Tibial nerve (tissue), 4 donors: ENCODE measurements at regions not wholly inside any gene's neighbourhood (a gene's known extent, or its start where the extent isn't known, plus 50 kb on each side); places are given as distances from the start of the nearest gene placed in this dataset.
A peak's percentile ranks its signal among the peaks of the same experiment; 100 is the strongest.

Source experiments
- DNase-seq, 2 donors: peaks; one replicate each; pipeline ENCODE4 v3.0.0-alpha.2; 2019; ENCODE audit warnings: low spot score in 2 of 2
- H3K27ac ChIP-seq, 4 donors: fragments of 200-600 bp; sonication (generic) in 3 of 4; one replicate each; pipeline ENCODE4 v1.5.1; 2017 to 2019; ENCODE audit warnings: mild to moderate bottlenecking in 1 of 4
- H3K27me3 ChIP-seq, 2 donors: fragments of 200-600 bp; sonication (generic) in 1 of 2; one replicate each; pipeline versions ENCODE4 v1.5.1 to v1.6.0; 2017 to 2019
- H3K36me3 ChIP-seq, 3 donors: fragments of 200-600 bp; sonication (generic); one replicate each; pipeline ENCODE4 v1.5.1; 2018 to 2019
- H3K4me1 ChIP-seq, 4 donors: fragments of 200-600 bp; sonication (generic) in 3 of 4; one replicate each; pipeline ENCODE4 v1.5.1; 2017 to 2019
- H3K4me3 ChIP-seq, 4 donors: fragments of 200-600 bp; sonication (generic) in 3 of 4; one replicate each; pipeline ENCODE4 v1.5.1; 2017 to 2019; ENCODE audit warnings: mild to moderate bottlenecking in 1 of 4, moderate library complexity in 1 of 4
- H3K9me3 ChIP-seq, 4 donors: fragments of 200-600 bp; sonication (generic) in 3 of 4; one replicate each; pipeline ENCODE4 v1.5.1; 2017 to 2019
- EP300 ChIP-seq, 2 donors: sonication (generic); formaldehyde crosslinking; IDR thresholded peaks; one replicate each; pipeline ENCODE4 v1.6.1; 2017; ENCODE audit warnings: antibody characterized with exemption in 2 of 2, mild to moderate bottlenecking in 1 of 2
- POLR2A ChIP-seq, 2 donors: fragments of 450-650 bp; IDR thresholded peaks; one replicate each; pipeline ENCODE4 v1.6.1; 2017; ENCODE audit warnings: antibody characterized with exemption in 2 of 2, mild to moderate bottlenecking in 2 of 2, moderate library complexity in 2 of 2
- WGBS, 2 donors: methylation state at CpG; one replicate each; pipeline ENCODE4 v1.1.5; 2018; 5-methylcytosine and 5-hydroxymethylcytosine counted together
- TF ChIP-seq, protein P1 (sequence below), 5 experiments: fragments of 200-600 bp in 3 of 5; fragments of 450-650 bp in 2 of 5; sonication (generic) in 3 of 5; IDR thresholded peaks; one replicate each; pipeline ENCODE4 v1.5.1; 2016 to 2019; ENCODE audit warnings: antibody characterized with exemption in 5 of 5, mild to moderate bottlenecking in 3 of 5, moderate library complexity in 2 of 5

DNA sequence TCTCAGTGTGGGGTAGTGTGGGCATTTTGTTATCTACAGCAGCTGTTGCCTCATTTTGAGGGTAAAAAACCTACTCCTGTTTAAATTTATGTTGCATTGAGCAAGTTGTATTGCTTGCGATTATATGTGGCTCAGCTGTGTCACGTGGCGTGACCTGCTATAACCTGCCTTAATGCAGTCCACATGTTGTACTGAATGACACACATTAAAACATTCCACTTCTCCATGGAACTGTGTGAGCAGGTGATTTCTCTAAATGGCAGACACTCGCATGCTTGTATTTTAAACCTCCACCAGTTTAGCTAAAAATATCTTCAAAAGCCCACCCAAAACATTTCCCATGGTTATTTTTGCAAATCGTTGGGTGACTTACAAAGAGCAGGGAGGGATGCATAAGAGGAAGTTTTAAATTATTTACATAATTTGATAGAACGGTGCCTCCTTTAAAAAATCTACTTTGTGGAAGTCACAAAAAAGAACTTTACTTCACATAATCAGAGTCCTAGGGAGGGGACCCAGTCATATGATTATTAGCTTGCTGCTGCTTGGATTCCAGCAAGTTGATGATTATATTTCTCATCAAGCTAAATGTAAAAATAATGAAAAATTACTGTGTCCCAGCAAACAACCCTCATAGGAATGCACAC is 163.3 kb upstream of the ZEB2 start:
- TF ChIP-seq, protein P1, sequence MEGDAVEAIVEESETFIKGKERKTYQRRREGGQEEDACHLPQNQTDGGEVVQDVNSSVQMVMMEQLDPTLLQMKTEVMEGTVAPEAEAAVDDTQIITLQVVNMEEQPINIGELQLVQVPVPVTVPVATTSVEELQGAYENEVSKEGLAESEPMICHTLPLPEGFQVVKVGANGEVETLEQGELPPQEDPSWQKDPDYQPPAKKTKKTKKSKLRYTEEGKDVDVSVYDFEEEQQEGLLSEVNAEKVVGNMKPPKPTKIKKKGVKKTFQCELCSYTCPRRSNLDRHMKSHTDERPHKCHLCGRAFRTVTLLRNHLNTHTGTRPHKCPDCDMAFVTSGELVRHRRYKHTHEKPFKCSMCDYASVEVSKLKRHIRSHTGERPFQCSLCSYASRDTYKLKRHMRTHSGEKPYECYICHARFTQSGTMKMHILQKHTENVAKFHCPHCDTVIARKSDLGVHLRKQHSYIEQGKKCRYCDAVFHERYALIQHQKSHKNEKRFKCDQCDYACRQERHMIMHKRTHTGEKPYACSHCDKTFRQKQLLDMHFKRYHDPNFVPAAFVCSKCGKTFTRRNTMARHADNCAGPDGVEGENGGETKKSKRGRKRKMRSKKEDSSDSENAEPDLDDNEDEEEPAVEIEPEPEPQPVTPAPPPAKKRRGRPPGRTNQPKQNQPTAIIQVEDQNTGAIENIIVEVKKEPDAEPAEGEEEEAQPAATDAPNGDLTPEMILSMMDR (IDR thresholded peaks at IDR 0.05), result no peak
- TF ChIP-seq EP300 (IDR thresholded peaks at IDR 0.05) (no peak), POLR2A (IDR thresholded peaks at IDR 0.05) (no peak)
- H3K27me3 ChIP-seq, result no peaks in the 10 kb centered on the region
- 58 to 65% methylated on average over 6 of the region's 6 CpGs for WGBS, 2 donors
- H3K9me3 ChIP-seq, result no peaks in the 10 kb centered on the region
- DNase-seq, result no peak
- no peaks in the 10 kb centered on the region for H3K36me3 ChIP-seq
- no peak overlapping the region for H3K4me3 ChIP-seq
- H3K27ac ChIP-seq, result no peak overlapping the region
- H3K4me1 ChIP-seq, result peaks cover 0 to 13% (median 7%) of the 10 kb centered on the region in 4 donors

DNA sequence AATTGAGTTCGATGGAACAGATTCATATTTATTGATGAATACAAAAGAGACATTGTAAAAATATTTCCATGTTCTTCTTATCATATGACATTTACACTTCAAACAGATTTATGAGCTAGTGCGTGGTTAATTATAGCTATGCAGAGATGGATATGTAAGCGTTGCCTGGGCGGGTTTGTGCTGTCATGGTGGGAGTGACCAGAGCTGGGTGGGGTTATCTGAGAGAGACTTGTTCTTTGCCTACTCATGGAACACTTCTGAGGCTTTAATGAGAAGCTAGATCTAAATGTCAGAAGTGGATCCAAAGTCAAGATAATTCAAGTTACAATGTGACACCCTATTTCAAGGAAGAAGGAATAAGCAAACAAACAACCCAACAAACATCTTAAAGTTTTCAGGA is 162.3 kb upstream of the ZEB2 start:
- Histone ChIP-seq H3K4me1 (peaks cover 0 to 13% (median 7%) of the 10 kb centered on the region in 4 donors), H3K36me3 (no peaks in the 10 kb centered on the region), H3K27me3 (no peaks in the 10 kb centered on the region), H3K4me3 (no peak overlapping the region), H3K27ac (peak overlapping the region in 1 of 4 donors; percentile 16), H3K9me3 (no peaks in the 10 kb centered on the region)
- WGBS, 2 donors, result 44 to 52% methylated on average over 4 of the region's 4 CpGs
- no peak for TF ChIP-seq POLR2A (IDR thresholded peaks at IDR 0.05)
- TF ChIP-seq, protein P1 (IDR thresholded peaks at IDR 0.05), result no peak
- no peak for TF ChIP-seq EP300 (IDR thresholded peaks at IDR 0.05)
- DNase-seq, result no peak

- H3K27me3 ChIP-seq, result no peaks in the 10 kb centered on the region
- TF ChIP-seq EP300 (IDR thresholded peaks at IDR 0.05) (no peak), POLR2A (IDR thresholded peaks at IDR 0.05) (no peak)
- TF ChIP-seq, protein P1 (IDR thresholded peaks at IDR 0.05), result no peak
- H3K36me3 ChIP-seq, result no peaks in the 10 kb centered on the region
- H3K4me3 ChIP-seq, result no peak overlapping the region
- no peak for DNase-seq
- H3K9me3 ChIP-seq, result no peaks in the 10 kb centered on the region
- no peak overlapping the region for H3K27ac ChIP-seq
- H3K4me1 ChIP-seq, result peaks cover 0 to 13% (median 7%) of the 10 kb centered on the region in 4 donors
These were observed 161.5 kb upstream of the ZEB2 start for GRCh38 chr2:144681389-144681788.

DNA sequence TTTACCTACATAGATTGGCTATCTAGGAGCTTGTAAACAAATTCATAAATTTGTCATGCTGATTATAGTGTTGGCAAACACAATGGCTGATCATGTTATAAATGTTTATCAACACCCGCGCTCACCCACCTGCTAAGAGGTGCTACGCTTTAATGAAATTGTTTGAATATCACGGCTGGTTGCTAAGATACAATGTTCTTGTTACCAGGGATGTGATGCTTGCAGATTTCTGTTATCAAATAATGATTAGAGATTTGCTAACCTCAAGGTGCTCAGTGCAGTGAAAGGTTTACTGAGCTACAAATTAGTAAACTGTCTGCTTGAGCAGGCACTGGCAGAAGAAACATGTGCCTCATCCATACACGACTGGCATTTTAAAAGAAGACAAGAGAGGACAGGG is 160.0 kb upstream of the ZEB2 start:
- DNase-seq, result no peak
- TF ChIP-seq, protein P1 (IDR thresholded peaks at IDR 0.05), result no peak
- TF ChIP-seq POLR2A (IDR thresholded peaks at IDR 0.05) (no peak), EP300 (IDR thresholded peaks at IDR 0.05) (no peak)
- no peak overlapping the region for H3K27ac ChIP-seq
- H3K4me3 ChIP-seq, result no peak overlapping the region
- peaks cover 0 to 13% (median 7%) of the 10 kb centered on the region in 4 donors for H3K4me1 ChIP-seq
- H3K36me3 ChIP-seq, result no peaks in the 10 kb centered on the region
- H3K27me3 ChIP-seq, result no peaks in the 10 kb centered on the region
- H3K9me3 ChIP-seq, result no peaks in the 10 kb centered on the region
- WGBS, 2 donors, result 75 to 77% methylated on average over 5 of the region's 5 CpGs

GRCh38 chr2:144678736-144679135 is 158.8 kb upstream of the ZEB2 start:
- no peak overlapping the region for H3K27ac ChIP-seq
- 86 to 96% methylated on average over 1 of the region's 1 CpG for WGBS, 2 donors
- no peaks in the 10 kb centered on the region for H3K9me3 ChIP-seq
- no peaks in the 10 kb centered on the region for H3K27me3 ChIP-seq
- H3K36me3 ChIP-seq, result no peaks in the 10 kb centered on the region
- peaks cover 0 to 13% (median 7%) of the 10 kb centered on the region in 4 donors for H3K4me1 ChIP-seq
- no peak for DNase-seq
- TF ChIP-seq POLR2A (IDR thresholded peaks at IDR 0.05) (no peak), EP300 (IDR thresholded peaks at IDR 0.05) (no peak)
- TF ChIP-seq, protein P1 (IDR thresholded peaks at IDR 0.05), result no peak
- H3K4me3 ChIP-seq, result no peak overlapping the region
